ENCODE measurements at regions not wholly inside any gene's neighbourhood (a gene's known extent, or its start where the extent isn't known, plus 50 kb on each side); places are given as distances from the start of the nearest gene placed in this dataset.
A peak's percentile ranks its signal among the peaks of the same experiment; 100 is the strongest.

- no peak for ATAC-seq (replicated peaks in 1 of 2)
These were observed 101.1 kb upstream of the RPL34 start for GRCh38 chr4:108519208-108519833.

GRCh38 chr4:108512615-108513505 lies 107.5 kb upstream of the RPL34 start:
- H3K27me3 Mint-ChIP-seq (ENCODE audit: low read depth), result peaks cover 6% of the 10 kb centered on the region
- peaks cover 18% of the 10 kb centered on the region for H3K4me1 Mint-ChIP-seq (ENCODE audit: low read depth)
- no peak overlapping the region for H3K27ac Mint-ChIP-seq
- DNase-seq, result peak; percentile 32 to 41
- no peaks in the 10 kb centered on the region for H3K9me3 Mint-ChIP-seq
- peak overlapping the region; percentile 77 to 85 for H3K4me3 Mint-ChIP-seq
- H3K36me3 Mint-ChIP-seq (ENCODE audit: insufficient read depth in 2 of 2), result peaks cover 0 to under 1% of the 10 kb centered on the region in 2 donors
- peak; percentile 75 to 77 for ATAC-seq (replicated peaks in 1 of 2)

More at GRCh38 chr4:108519208-108519833, 101.1 kb upstream of the RPL34 start:
- H3K27me3 Mint-ChIP-seq (ENCODE audit: low read depth), result no peaks in the 10 kb centered on the region
- no peak overlapping the region for H3K27ac Mint-ChIP-seq
- no peaks in the 10 kb centered on the region for H3K9me3 Mint-ChIP-seq
- no peak for DNase-seq
- H3K4me3 Mint-ChIP-seq, result no peak overlapping the region
- peaks cover 16% of the 10 kb centered on the region for H3K4me1 Mint-ChIP-seq (ENCODE audit: low read depth)
- H3K36me3 Mint-ChIP-seq (ENCODE audit: insufficient read depth in 2 of 2), result no peaks in the 10 kb centered on the region

- Mint-ChIP-seq H3K4me1 (ENCODE audit: low read depth) (peaks cover 18% of the 10 kb centered on the region), H3K27ac (no peak overlapping the region), H3K9me3 (peaks cover 0 to 6% of the 10 kb centered on the region in 2 donors), H3K27me3 (ENCODE audit: low read depth) (peaks cover 6% of the 10 kb centered on the region), H3K4me3 (no peak overlapping the region), H3K36me3 (ENCODE audit: insufficient read depth in 2 of 2) (peaks cover 4 to 8% of the 10 kb centered on the region in 2 donors)
- ATAC-seq (replicated peaks in 1 of 2), result no peak
- DNase-seq, result no peak
These were observed 108.8 kb upstream of the RPL34 start for GRCh38 chr4:108511618-108512017.

GRCh38 chr4:108502356-108502755 lies 118.0 kb upstream of the RPL34 start:
- Mint-ChIP-seq H3K9me3 (peaks cover 1 to 6% of the 10 kb centered on the region in 2 donors), H3K4me3 (no peak overlapping the region), H3K36me3 (ENCODE audit: insufficient read depth in 2 of 2) (peaks cover 6 to 12% of the 10 kb centered on the region in 2 donors), H3K27ac (no peak overlapping the region), H3K27me3 (ENCODE audit: low read depth) (no peaks in the 10 kb centered on the region), H3K4me1 (ENCODE audit: low read depth) (peaks cover 5% of the 10 kb centered on the region)
- no peak for DNase-seq
- ATAC-seq (replicated peaks in 1 of 2), result no peak

- Mint-ChIP-seq H3K4me1 (ENCODE audit: low read depth) (no peaks in the 10 kb centered on the region), H3K27ac (no peak overlapping the region), H3K9me3 (peaks cover 0 to 1% of the 10 kb centered on the region in 2 donors), H3K27me3 (ENCODE audit: low read depth) (no peaks in the 10 kb centered on the region), H3K36me3 (ENCODE audit: insufficient read depth in 2 of 2) (peaks cover 7 to 9% of the 10 kb centered on the region in 2 donors), H3K4me3 (no peak overlapping the region)
- DNase-seq (no peak), ATAC-seq (replicated peaks in 1 of 2) (no peak)
These were observed 121.5 kb upstream of the RPL34 start for GRCh38 chr4:108498925-108499324.

GRCh38 chr4:108493596-108493931 lies 126.8 kb upstream of the RPL34 start:
- H3K4me1 Mint-ChIP-seq (ENCODE audit: low read depth), result no peaks in the 10 kb centered on the region
- H3K9me3 Mint-ChIP-seq, result peaks cover 4 to 5% of the 10 kb centered on the region in 2 donors
- no peak for ATAC-seq (replicated peaks in 1 of 2)
- H3K27me3 Mint-ChIP-seq (ENCODE audit: low read depth), result no peaks in the 10 kb centered on the region
- H3K4me3 Mint-ChIP-seq, result no peak overlapping the region
- no peak for DNase-seq
- H3K27ac Mint-ChIP-seq, result peak overlapping the region; percentile 40
- peaks cover 7 to 8% of the 10 kb centered on the region in 2 donors for H3K36me3 Mint-ChIP-seq (ENCODE audit: insufficient read depth in 2 of 2)

GRCh38 chr4:108492816-108493595 lies 127.4 kb upstream of the RPL34 start:
- peaks cover 7 to 8% of the 10 kb centered on the region in 2 donors for H3K36me3 Mint-ChIP-seq (ENCODE audit: insufficient read depth in 2 of 2)
- ATAC-seq (replicated peaks in 1 of 2) (peak; percentile 49 to 61), DNase-seq (peak; percentile 15 to 23)
- no peaks in the 10 kb centered on the region for H3K27me3 Mint-ChIP-seq (ENCODE audit: low read depth)
- H3K4me1 Mint-ChIP-seq (ENCODE audit: low read depth), result no peaks in the 10 kb centered on the region
- H3K27ac Mint-ChIP-seq, result peak overlapping the region; percentile 40
- H3K9me3 Mint-ChIP-seq, result peaks cover 4 to 5% of the 10 kb centered on the region in 2 donors
- no peak overlapping the region for H3K4me3 Mint-ChIP-seq

GRCh38 chr4:108488865-108489264 lies 131.5 kb upstream of the RPL34 start:
- H3K27ac Mint-ChIP-seq, result no peak overlapping the region
- peaks cover 3 to 7% of the 10 kb centered on the region in 2 donors for H3K36me3 Mint-ChIP-seq (ENCODE audit: insufficient read depth in 2 of 2)
- ATAC-seq (replicated peaks in 1 of 2) (no peak), DNase-seq (no peak)
- peaks cover 10% of the 10 kb centered on the region for H3K27me3 Mint-ChIP-seq (ENCODE audit: low read depth)
- H3K4me3 Mint-ChIP-seq, result no peak overlapping the region
- H3K4me1 Mint-ChIP-seq (ENCODE audit: low read depth), result peaks cover 21% of the 10 kb centered on the region
- peaks cover 4 to 5% of the 10 kb centered on the region in 2 donors for H3K9me3 Mint-ChIP-seq

GRCh38 chr4:108486046-108486445 lies 134.3 kb upstream of the RPL34 start:
- no peaks in the 10 kb centered on the region for H3K9me3 Mint-ChIP-seq
- H3K36me3 Mint-ChIP-seq (ENCODE audit: insufficient read depth in 2 of 2), result peaks cover 0 to 2% of the 10 kb centered on the region in 2 donors
- peaks cover 10% of the 10 kb centered on the region for H3K27me3 Mint-ChIP-seq (ENCODE audit: low read depth)
- H3K4me1 Mint-ChIP-seq (ENCODE audit: low read depth), result peaks cover 42% of the 10 kb centered on the region
- no peak overlapping the region for H3K4me3 Mint-ChIP-seq
- ATAC-seq (replicated peaks in 1 of 2) (no peak), DNase-seq (no peak)
- no peak overlapping the region for H3K27ac Mint-ChIP-seq

- H3K9me3 Mint-ChIP-seq, result no peaks in the 10 kb centered on the region
- H3K4me3 Mint-ChIP-seq, result peak overlapping the region; percentile 1 to 40
- H3K27ac Mint-ChIP-seq, result no peak overlapping the region
- ATAC-seq (replicated peaks in 1 of 2) (peak; percentile 35 to 49), DNase-seq (peak in 1 of 2 donors; percentile 10)
- no peaks in the 10 kb centered on the region for H3K36me3 Mint-ChIP-seq (ENCODE audit: insufficient read depth in 2 of 2)
- H3K4me1 Mint-ChIP-seq (ENCODE audit: low read depth), result peaks cover 42% of the 10 kb centered on the region
- peaks cover 10% of the 10 kb centered on the region for H3K27me3 Mint-ChIP-seq (ENCODE audit: low read depth)
These were observed 136.2 kb upstream of the RPL34 start for GRCh38 chr4:108484187-108484586.

- no peaks in the 10 kb centered on the region for H3K9me3 Mint-ChIP-seq
- no peak for ATAC-seq (replicated peaks in 1 of 2)
- no peak for DNase-seq
- H3K36me3 Mint-ChIP-seq (ENCODE audit: insufficient read depth in 2 of 2), result no peaks in the 10 kb centered on the region
- H3K4me3 Mint-ChIP-seq, result peak overlapping the region; percentile 70 to 80
- H3K27me3 Mint-ChIP-seq (ENCODE audit: low read depth), result peaks cover 10% of the 10 kb centered on the region
- peak overlapping the region; percentile 86 for H3K27ac Mint-ChIP-seq
- H3K4me1 Mint-ChIP-seq (ENCODE audit: low read depth), result peaks cover 42% of the 10 kb centered on the region
These were observed 136.7 kb upstream of the RPL34 start for GRCh38 chr4:108483650-108484049.

- Mint-ChIP-seq H3K27me3 (ENCODE audit: low read depth) (peaks cover 10% of the 10 kb centered on the region), H3K9me3 (no peaks in the 10 kb centered on the region), H3K4me3 (peak overlapping the region; percentile 70 to 80), H3K4me1 (ENCODE audit: low read depth) (peaks cover 42% of the 10 kb centered on the region), H3K27ac (peak overlapping the region; percentile 86), H3K36me3 (ENCODE audit: insufficient read depth in 2 of 2) (no peaks in the 10 kb centered on the region)
- DNase-seq, result peak; percentile 40 to 57
- peak; percentile 83 to 91 for ATAC-seq (replicated peaks in 1 of 2)
These were observed 137.3 kb upstream of the RPL34 start for GRCh38 chr4:108483079-108483478.

GRCh38 chr4:108480881-108481280 lies 139.5 kb upstream of the RPL34 start:
- H3K9me3 Mint-ChIP-seq, result peaks cover 0 to 2% of the 10 kb centered on the region in 2 donors
- peaks cover 6% of the 10 kb centered on the region for H3K27me3 Mint-ChIP-seq (ENCODE audit: low read depth)
- no peak overlapping the region for H3K4me3 Mint-ChIP-seq
- no peak for ATAC-seq (replicated peaks in 1 of 2)
- H3K27ac Mint-ChIP-seq, result no peak overlapping the region
- H3K4me1 Mint-ChIP-seq (ENCODE audit: low read depth), result peaks cover 38% of the 10 kb centered on the region
- no peak for DNase-seq
- H3K36me3 Mint-ChIP-seq (ENCODE audit: insufficient read depth in 2 of 2), result no peaks in the 10 kb centered on the region

Measured in activated T-cell treated with anti-CD3 and anti-CD28 coated beads, Interleukin-2, amount 50 U/mL, for 72 hours (primary cell).